ENCODE measurements at regions not wholly inside any gene's neighbourhood (a gene's known extent, or its start where the extent isn't known, plus 50 kb on each side); places are given as distances from the start of the nearest gene placed in this dataset.

GRCh38 chr4:74653331-74654229 is 140.7 kb downstream of the BTC start:
- no peak for DNase-seq

DNA sequence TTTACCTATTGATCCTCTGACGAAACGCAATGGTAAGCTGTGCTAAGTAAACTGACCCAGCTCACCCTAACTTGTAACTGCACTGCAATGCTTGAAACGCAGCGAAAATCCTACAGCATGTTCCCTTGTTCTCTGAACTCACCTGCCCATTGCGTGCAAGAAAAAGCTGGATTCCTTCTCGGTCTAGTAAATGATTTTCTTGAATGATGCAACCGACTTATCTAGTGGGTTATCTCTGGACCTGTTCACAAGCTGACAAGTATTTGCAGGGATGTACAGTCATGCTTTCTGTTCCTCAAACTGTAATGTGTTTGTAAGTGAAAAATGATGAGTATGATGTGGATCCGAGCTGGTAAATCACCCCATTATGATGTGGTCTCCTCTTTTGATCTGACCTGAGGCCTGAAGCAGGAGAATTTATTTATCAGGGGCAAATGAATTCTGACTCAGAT is 140.1 kb downstream of the BTC start:
- DNase-seq = no peak

- no peak for DNase-seq
These were observed 137.7 kb downstream of the BTC start for GRCh38 chr4:74656596-74656995.

DNA sequence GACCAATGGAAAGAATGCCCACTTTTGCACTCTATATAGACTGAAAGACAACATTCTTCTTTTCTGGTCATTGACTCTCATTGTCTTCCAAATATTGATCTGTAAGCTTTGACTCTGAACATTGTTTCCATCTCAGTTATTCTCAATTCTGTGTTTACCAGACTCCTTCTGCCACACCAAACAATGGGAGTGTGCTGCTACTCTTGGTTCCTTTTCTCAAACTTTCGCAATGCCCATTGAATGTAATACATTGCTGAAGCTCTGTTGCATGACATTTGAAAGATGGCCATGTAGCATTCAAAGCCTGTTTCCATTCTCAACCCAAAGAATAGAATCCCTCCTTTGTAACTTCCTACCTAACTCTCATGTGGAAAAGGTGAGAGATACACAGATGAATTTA is 136.2 kb downstream of the BTC start:
- DNase-seq = no peak

DNA sequence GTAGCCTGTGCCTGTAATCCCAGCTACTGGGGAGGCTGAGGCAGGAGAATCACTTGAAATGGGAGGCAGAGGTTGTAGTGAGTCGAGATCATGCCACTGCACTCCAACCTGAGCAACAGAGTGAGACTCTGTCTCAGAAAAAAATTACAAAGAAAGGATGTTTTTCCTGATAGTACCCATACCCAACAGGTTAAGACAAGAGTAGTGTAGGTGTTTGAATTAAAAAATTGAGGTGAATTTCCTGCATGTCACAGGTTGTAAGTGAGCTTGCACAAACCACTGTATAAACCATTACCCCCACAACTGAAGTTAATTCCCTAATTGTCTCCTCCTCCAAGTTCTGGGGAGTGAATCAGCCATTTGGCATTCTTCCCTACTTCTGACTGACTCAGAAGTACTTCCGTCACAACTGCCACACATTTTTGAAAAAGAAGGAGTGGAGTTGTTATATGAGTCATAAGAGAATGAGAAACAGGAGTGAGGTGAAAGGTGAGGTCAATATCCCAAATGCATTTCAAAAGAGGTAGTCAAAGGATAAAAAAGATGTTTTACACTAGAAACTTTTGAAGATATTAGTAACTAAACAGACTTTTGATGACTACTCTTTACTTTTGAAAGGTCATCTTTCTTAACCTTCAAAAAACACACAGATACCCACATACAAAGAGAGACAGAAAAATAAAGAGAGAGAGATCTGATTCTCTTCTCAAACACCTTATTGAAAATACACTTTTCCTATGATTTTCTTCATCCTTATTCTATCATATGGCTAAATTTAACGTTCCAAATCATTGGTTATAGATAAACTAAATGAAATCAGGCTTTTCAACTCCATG is 134.5 kb downstream of the BTC start:
- no peak for DNase-seq

DNA sequence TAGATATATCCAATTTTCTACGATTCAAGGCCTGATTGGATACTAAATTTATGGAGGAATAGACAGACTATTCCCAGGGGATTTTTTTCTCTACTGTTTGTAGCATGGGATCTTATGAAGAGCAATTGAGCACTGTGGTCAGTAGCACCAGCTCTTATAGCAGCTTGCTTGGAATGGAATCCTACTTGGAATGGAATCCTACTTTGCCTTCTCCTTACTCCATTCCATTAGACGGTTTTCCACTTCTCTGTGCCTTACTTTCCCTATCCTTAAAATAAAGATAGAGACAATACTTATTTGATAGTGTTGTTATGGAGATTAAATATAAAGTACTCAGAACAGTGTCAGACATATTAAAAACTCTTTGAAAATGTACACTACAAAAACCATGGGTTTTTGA is 133.5 kb downstream of the BTC start:
- no peak for DNase-seq

- DNase-seq = no peak
These were observed 132.7 kb downstream of the BTC start for GRCh38 chr4:74661427-74662201.

GRCh38 chr4:74663631-74664030 is 130.7 kb downstream of the BTC start:
- no peak for DNase-seq

- DNase-seq = no peak
These were observed 129.0 kb downstream of the BTC start for GRCh38 chr4:74665346-74665745.

- DNase-seq = no peak
These were observed 128.4 kb downstream of the BTC start for GRCh38 chr4:74665876-74666275.

DNA sequence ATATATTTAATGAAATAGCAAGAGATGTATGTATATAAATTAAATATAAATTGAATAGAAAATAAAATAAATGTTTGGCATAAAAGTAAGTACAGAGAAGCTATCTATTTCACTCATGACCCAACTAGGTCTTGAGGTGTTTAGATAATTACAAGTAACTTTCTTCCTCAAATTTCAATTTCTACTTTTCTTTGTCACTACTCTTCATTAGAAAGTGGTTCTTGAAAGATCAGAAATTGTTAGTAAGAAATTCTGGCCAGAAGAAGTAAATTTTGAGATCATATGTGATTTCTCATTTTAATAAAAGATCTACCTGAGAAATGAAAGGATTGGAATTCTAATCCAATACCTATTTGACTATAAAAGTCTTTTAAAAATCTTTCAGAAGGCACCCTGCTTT is 126.9 kb downstream of the BTC start:
- DNase-seq = no peak

- no peak for DNase-seq
These were observed 126.4 kb downstream of the BTC start for GRCh38 chr4:74667944-74668343.

GRCh38 chr4:74669702-74670101 is 124.6 kb downstream of the BTC start:
- DNase-seq = no peak

GRCh38 chr4:74670583-74670982 is 123.7 kb downstream of the BTC start:
- DNase-seq = no peak

DNA sequence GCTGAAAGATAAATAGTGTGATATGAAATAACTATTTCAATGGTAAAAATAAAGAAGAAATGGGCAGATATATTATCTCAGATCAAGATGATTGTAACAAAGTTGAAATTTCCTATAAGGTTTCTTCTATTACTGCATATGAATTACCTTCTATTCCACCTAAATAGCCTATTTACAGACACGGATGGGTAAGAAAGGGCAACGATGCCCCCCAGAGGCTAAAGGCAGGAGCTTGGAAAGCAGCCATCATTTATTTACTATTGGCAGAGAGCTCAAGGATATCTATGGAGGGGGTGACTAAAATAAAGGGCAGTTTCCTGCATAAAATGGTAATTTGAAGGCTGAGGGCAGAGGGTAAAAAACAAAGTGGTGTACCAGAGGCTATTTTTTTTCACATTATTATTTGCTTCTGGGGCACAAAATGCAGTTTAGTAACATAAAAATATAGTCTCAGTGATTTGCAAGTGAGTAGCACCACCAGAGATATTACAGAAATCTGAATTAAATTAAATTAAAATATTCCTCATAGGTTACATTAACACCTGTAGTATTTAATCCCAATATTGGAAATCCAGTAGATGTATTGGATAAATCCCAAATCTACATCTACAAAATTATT is 123.1 kb downstream of the BTC start:
- peak; percentile 27 for DNase-seq

DNA sequence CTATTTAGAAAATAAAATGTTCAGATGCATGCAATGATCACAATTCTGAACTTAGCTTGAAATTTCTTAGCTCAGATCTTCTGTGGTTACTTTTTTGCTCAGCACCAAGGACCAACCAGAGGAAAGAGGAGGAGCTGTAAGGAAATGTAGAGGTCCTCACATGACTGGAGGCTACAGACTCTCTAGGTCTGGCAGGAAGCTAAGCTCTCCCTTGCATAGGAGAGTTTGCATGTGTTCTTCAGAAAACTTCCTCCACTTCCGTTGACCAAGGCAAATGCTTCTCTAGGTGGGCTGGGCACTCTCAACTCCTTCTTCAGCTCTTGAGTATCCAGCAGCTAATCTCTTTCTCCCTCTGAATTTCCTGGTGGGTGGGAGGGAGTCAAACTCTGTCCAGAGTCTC is 119.6 kb downstream of the BTC start:
- DNase-seq = no peak

- DNase-seq = no peak
These were observed 118.5 kb downstream of the BTC start for GRCh38 chr4:74675673-74676279.

GRCh38 chr4:74682567-74683359 is 111.6 kb downstream of the BTC start:
- DNase-seq = no peak

- no peak for DNase-seq
These were observed 101.4 kb downstream of the BTC start for GRCh38 chr4:74692972-74693371.

Measured in CD4-positive, alpha-beta T cell treated with Interleukin-15 for 1 hour (primary cell).